Neural progenitor cell (in vitro differentiated cells): ENCODE measurements at regions not wholly inside any gene's neighbourhood (a gene's known extent, or its start where the extent isn't known, plus 50 kb on each side); places are given as distances from the start of the nearest gene placed in this dataset.

Source experiments
- DNase-seq: peaks from one replicate; pipeline ENCODE4 v3.0.0-alpha.2; 2016; ENCODE audit warnings: low spot score
- H2AFZ ChIP-seq: fragments of 200-600 bp; sonication (generic); replicated peaks from 2 replicates; pipeline ENCODE4 v1.6.1; 2016; ENCODE audit warnings: antibody characterized with exemption
- H3F3A ChIP-seq: fragments of 200-600 bp; sonication (generic); 2 replicates; pipeline ENCODE4 v1.6.1; 2016; ENCODE audit warnings: antibody characterized with exemption, low read depth
- H3K27ac ChIP-seq: fragments of 200-600 bp; sonication (generic); 2 replicates; pipeline ENCODE4 v1.5.1; 2016; ENCODE audit warnings: mild to moderate bottlenecking
- H3K27me3 ChIP-seq: fragments of 200-600 bp; sonication (generic); 2 replicates; pipeline ENCODE4 v1.6.1; 2016; ENCODE audit warnings: mild to moderate bottlenecking, moderate library complexity
- H3K36me3 ChIP-seq: fragments of 200-600 bp; sonication (generic); 2 replicates; pipeline ENCODE4 v1.5.1; 2016
- H3K4me1 ChIP-seq: fragments of 200-600 bp; sonication (generic); 2 replicates; pipeline ENCODE4 v1.6.1; 2016; ENCODE audit warnings: mixed run types
- H3K4me2 ChIP-seq: fragments of 200-600 bp; sonication (generic); 2 replicates; pipeline ENCODE4 v1.6.1; 2016
- H3K4me3 ChIP-seq: fragments of 200-600 bp; sonication (generic); 2 replicates; pipeline ENCODE4 v1.5.1; 2016
- H3K79me2 ChIP-seq: fragments of 200-600 bp; sonication (generic); 2 replicates; pipeline ENCODE4 v1.6.1; 2016; ENCODE audit warnings: low read depth
- H3K9ac ChIP-seq: fragments of 200-600 bp; sonication (generic); 2 replicates; pipeline ENCODE4 v1.6.1; 2016
- H3K9me3 ChIP-seq: fragments of 200-600 bp; sonication (generic); 2 replicates; pipeline ENCODE4 v1.5.1; 2016; ENCODE audit warnings: low read depth
- H4K20me1 ChIP-seq: fragments of 200-600 bp; sonication (generic); 2 replicates; pipeline ENCODE4 v1.6.1; 2016; ENCODE audit warnings: low read depth
- H3K27ac Mint-ChIP-seq: 3 replicates; pipeline ENCODE4 v1.8.0; 2021; ENCODE audit warnings: mixed read lengths
- H3K27me3 Mint-ChIP-seq: 2 replicates; pipeline ENCODE4 v1.8.0; 2022; ENCODE audit warnings: low read depth, mild to moderate bottlenecking, inconsistent platforms, moderate library complexity, mixed read lengths; ENCODE audit not compliant: insufficient read depth
- H3K36me3 Mint-ChIP-seq: 3 replicates; pipeline ENCODE4 v1.8.0; 2021; ENCODE audit warnings: mixed read lengths
- H3K4me1 Mint-ChIP-seq: 3 replicates; pipeline ENCODE4 v1.8.0; 2021; ENCODE audit warnings: mixed read lengths
- H3K4me3 Mint-ChIP-seq: 3 replicates; pipeline ENCODE4 v1.8.0; 2021; ENCODE audit warnings: mild to moderate bottlenecking, moderate library complexity, mixed read lengths
- H3K9me3 Mint-ChIP-seq: 3 replicates; pipeline ENCODE4 v1.8.0; 2020; ENCODE audit warnings: mixed read lengths
- CTCF ChIP-seq: fragments of 200-600 bp; sonication (generic); IDR thresholded peaks from 2 replicates; pipeline ENCODE4 v1.5.1; 2017; ENCODE audit warnings: antibody characterized with exemption, mild to moderate bottlenecking
- EZH2 ChIP-seq: fragments of 200-600 bp; sonication (generic); IDR thresholded peaks from 2 replicates; pipeline ENCODE4 v1.6.1; 2017; ENCODE audit warnings: antibody characterized with exemption, mild to moderate bottlenecking, moderate library complexity
- EZH2phosphoT487 ChIP-seq: fragments of 200-600 bp; sonication (generic); IDR thresholded peaks from 2 replicates; pipeline ENCODE4 v1.6.1; 2017; ENCODE audit warnings: antibody characterized with exemption

GRCh38 chr14:63800651-63801375 is 52.0 kb upstream of the SYNE2 start:
- Mint-ChIP-seq H3K27ac (no peak overlapping the region), H3K36me3 (no peaks in the 10 kb centered on the region)
- no peaks in the 10 kb centered on the region for H4K20me1 ChIP-seq

More at GRCh38 chr14:63800651-63801375, 52.0 kb upstream of the SYNE2 start:
- Mint-ChIP-seq H3K9me3 (peaks cover 2% of the 10 kb centered on the region), H3K4me1 (no peaks in the 10 kb centered on the region), H3K27me3 (peaks cover 2% of the 10 kb centered on the region), H3K4me3 (no peak overlapping the region)
- H3K4me1 ChIP-seq, result no peaks in the 10 kb centered on the region
- no peak overlapping the region for H3K9ac ChIP-seq
- H3F3A ChIP-seq, result no peaks in the 10 kb centered on the region
- H3K79me2 ChIP-seq, result no peaks in the 10 kb centered on the region
- no peak overlapping the region for H3K4me2 ChIP-seq
- DNase-seq, result no peak
- H3K9me3 ChIP-seq, result no peaks in the 10 kb centered on the region
- H2AFZ ChIP-seq, result no peak overlapping the region
- no peak overlapping the region for H3K4me3 ChIP-seq
- TF ChIP-seq EZH2phosphoT487, result no peak
- no peak for TF ChIP-seq CTCF
- TF ChIP-seq EZH2, result no peak
- H3K27me3 ChIP-seq, result no peaks in the 10 kb centered on the region
- no peaks in the 10 kb centered on the region for H3K36me3 ChIP-seq
- H3K27ac ChIP-seq, result no peak overlapping the region
